ENCODE measurements at regions not wholly inside any gene's neighbourhood (a gene's known extent, or its start where the extent isn't known, plus 50 kb on each side); places are given as distances from the start of the nearest gene placed in this dataset.

DNA sequence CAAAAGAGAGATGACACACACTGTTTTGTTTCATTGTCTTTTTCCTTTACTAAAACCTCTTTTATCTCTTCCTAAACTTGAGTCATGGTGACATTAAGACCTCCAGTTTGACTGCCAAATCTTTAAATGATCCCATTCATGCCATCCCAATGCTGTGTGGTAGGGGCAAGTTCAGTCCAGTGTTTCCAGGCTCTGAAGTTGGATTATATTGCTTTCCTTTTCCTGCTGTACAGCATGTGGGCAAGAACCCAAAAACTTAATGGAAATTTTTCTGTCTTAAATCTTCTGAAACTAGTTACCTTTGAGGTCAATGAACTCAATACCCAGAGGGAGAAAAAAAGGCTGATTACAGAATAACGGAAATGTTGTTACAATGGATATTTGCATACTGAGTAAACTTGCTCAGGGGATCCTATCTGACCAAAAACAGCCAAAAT lies 187.1 kb upstream of the FAR2 start:
- Histone ChIP-seq H3K9ac (ENCODE audit: low read depth in 1 of 2, low read length in 2 of 2) (no peak overlapping the region), H3K27me3 (ENCODE audit: control insufficient read depth in 2 of 2, insufficient read depth in 2 of 2, low read length in 2 of 2) (no peaks in the 10 kb centered on the region)

DNA sequence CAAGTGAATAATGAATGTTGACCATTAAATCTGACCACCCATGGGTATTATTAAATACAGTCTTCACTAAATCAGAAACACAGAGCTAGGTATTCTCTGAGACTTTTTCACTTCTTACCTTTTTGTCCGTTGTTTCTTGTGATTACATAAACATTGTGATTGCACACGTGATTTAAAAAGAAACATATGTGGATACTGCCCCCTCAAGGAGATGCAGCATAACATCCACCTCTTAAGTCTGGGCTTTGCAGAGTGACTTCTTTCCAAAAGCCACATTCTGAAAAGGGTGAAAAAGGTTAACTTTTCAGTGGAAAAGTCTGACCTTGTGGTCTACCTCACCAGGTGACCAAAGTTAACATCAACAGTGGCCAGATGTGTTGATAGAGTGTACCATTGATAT lies 185.5 kb upstream of the FAR2 start:
- Histone ChIP-seq H3K9me3 (ENCODE audit: control insufficient read depth in 2 of 2, low read length in 2 of 2) (no peaks in the 10 kb centered on the region), H3K4me3 (ENCODE audit: low read length in 2 of 2) (no peak overlapping the region), H3K36me3 (ENCODE audit: control insufficient read depth in 2 of 2, insufficient read depth in 2 of 2, low read length in 2 of 2) (no peaks in the 10 kb centered on the region), H3K9ac (ENCODE audit: low read depth in 1 of 2, low read length in 2 of 2) (no peak overlapping the region), H3K27me3 (ENCODE audit: control insufficient read depth in 2 of 2, insufficient read depth in 2 of 2, low read length in 2 of 2) (no peaks in the 10 kb centered on the region), H3K4me1 (ENCODE audit: control insufficient read depth in 2 of 2, insufficient read depth in 2 of 2, low read length in 2 of 2) (no peaks in the 10 kb centered on the region), H3K27ac (ENCODE audit: low read depth in 2 of 2, low read length in 2 of 2) (no peak overlapping the region)

More for the DNA sequence above, 187.1 kb upstream of the FAR2 start:
- Histone ChIP-seq H3K4me1 (ENCODE audit: control insufficient read depth in 2 of 2, insufficient read depth in 2 of 2, low read length in 2 of 2) (no peaks in the 10 kb centered on the region), H3K9me3 (ENCODE audit: control insufficient read depth in 2 of 2, low read length in 2 of 2) (no peaks in the 10 kb centered on the region), H3K4me3 (ENCODE audit: low read length in 2 of 2) (no peak overlapping the region), H3K36me3 (ENCODE audit: control insufficient read depth in 2 of 2, insufficient read depth in 2 of 2, low read length in 2 of 2) (no peaks in the 10 kb centered on the region), H3K27ac (ENCODE audit: low read depth in 2 of 2, low read length in 2 of 2) (no peak overlapping the region)

DNA sequence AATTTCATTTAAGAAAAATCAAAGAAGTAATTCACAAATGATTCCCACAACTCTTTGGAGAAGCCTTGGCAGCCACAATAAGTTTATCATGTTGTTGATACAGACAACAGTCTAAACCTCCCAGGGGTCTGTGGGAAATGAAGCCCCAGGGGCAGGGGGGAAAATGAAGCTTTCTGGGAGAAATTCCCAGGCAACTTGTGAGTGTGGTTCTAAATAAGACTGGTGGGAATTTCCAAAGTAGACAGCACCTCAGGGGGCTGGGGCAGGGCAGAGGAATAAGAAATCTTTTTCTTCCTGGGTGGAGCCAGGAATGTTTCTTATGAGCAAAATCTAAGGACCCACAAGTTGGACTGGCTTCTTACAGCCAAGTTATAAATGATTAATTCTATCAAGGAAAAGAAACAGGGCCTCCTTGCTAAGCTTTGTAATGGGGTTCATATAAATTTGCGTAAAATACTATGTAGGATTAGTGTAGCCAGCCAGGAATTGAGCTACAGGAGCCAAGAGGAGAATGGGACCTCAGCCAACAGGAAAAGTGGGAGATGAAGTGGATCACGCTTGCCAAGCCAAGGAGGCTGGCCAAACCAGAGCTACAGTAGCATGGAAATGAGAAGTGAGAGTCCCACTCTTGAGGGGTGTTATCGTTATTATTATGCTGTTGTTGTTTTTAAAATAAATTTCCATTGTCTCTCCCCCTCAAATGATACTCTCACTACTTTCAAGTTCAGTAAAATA lies 182.9 kb upstream of the FAR2 start:
- H3K4me1 ChIP-seq (ENCODE audit: control insufficient read depth in 2 of 2, insufficient read depth in 2 of 2, low read length in 2 of 2): no peaks in the 10 kb centered on the region
- H3K36me3 ChIP-seq (ENCODE audit: control insufficient read depth in 2 of 2, insufficient read depth in 2 of 2, low read length in 2 of 2): no peaks in the 10 kb centered on the region
- H3K27ac ChIP-seq (ENCODE audit: low read depth in 2 of 2, low read length in 2 of 2): no peak overlapping the region
- H3K9ac ChIP-seq (ENCODE audit: low read depth in 1 of 2, low read length in 2 of 2): no peak overlapping the region
- H3K9me3 ChIP-seq (ENCODE audit: control insufficient read depth in 2 of 2, low read length in 2 of 2): no peaks in the 10 kb centered on the region
- H3K4me3 ChIP-seq (ENCODE audit: low read length in 2 of 2): no peak overlapping the region
- H3K27me3 ChIP-seq (ENCODE audit: control insufficient read depth in 2 of 2, insufficient read depth in 2 of 2, low read length in 2 of 2): no peaks in the 10 kb centered on the region

DNA sequence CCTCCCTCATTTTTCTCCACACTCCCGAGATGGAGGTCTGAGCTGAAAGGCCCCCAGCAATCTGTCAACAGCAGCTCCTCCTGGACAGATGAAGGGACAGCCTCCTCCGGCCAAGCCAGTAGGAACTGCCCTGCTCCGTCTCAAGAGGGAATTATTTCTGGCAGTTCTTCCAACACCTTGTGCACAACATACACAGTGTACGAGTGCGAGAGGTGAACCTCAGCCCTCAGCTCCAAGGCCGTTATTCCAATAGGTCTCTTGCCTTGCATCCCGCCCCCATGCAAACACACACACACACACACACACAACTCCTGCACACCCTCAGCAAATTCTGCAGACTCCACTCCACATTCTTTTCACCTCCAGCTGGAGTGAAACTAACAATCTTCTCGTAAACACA lies 181.7 kb upstream of the FAR2 start:
- no peak overlapping the region for H3K9ac ChIP-seq (ENCODE audit: low read depth in 1 of 2, low read length in 2 of 2)
- H3K36me3 ChIP-seq (ENCODE audit: control insufficient read depth in 2 of 2, insufficient read depth in 2 of 2, low read length in 2 of 2): no peaks in the 10 kb centered on the region
- H3K27ac ChIP-seq (ENCODE audit: low read depth in 2 of 2, low read length in 2 of 2): no peak overlapping the region
- H3K4me3 ChIP-seq (ENCODE audit: low read length in 2 of 2): no peak overlapping the region
- no peaks in the 10 kb centered on the region for H3K4me1 ChIP-seq (ENCODE audit: control insufficient read depth in 2 of 2, insufficient read depth in 2 of 2, low read length in 2 of 2)
- H3K9me3 ChIP-seq (ENCODE audit: control insufficient read depth in 2 of 2, low read length in 2 of 2): no peaks in the 10 kb centered on the region
- no peaks in the 10 kb centered on the region for H3K27me3 ChIP-seq (ENCODE audit: control insufficient read depth in 2 of 2, insufficient read depth in 2 of 2, low read length in 2 of 2)

DNA sequence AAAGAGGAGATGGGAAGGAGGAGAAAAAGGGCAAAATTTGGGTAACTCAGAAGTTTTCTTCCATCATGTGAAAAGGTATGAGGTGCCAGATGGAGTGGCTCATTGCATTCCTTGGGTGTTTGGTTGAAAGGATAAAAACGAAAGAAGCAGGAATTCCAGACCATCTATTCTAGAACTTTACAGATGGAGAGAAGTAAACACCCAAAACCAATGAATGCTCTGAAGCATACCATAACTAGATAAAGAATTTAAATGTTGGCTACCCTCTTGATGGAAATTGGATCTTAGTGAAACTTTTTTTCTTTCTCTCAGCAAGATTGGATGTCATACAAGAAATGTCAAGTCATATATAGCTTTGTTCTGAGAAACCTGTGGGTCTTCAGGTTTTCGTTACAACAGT lies 175.6 kb upstream of the FAR2 start:
- no peaks in the 10 kb centered on the region for H3K36me3 ChIP-seq (ENCODE audit: control insufficient read depth in 2 of 2, insufficient read depth in 2 of 2, low read length in 2 of 2)
- no peaks in the 10 kb centered on the region for H3K9me3 ChIP-seq (ENCODE audit: control insufficient read depth in 2 of 2, low read length in 2 of 2)
- H3K4me3 ChIP-seq (ENCODE audit: low read length in 2 of 2): no peak overlapping the region

DNA sequence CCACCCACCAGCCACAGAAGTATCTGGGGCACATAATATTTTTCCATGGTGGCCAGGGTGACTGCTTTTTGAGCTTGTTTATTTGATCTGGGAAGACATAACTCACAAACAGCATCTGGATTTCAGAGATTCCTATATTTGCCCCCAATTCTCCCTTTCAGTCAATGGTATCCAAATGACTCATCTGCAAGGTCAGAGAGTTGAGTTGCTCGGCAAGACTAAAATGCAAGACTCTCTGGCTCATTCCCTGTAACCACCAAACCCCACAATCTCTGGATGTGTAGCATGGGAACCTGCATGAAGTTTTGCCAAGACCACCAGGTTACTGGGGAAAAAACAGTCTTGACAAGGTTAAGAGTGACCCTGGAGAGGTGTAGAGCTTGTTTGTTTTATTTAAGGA lies 174.9 kb upstream of the FAR2 start:
- Histone ChIP-seq H3K9ac (ENCODE audit: low read depth in 1 of 2, low read length in 2 of 2) (no peak overlapping the region), H3K4me3 (ENCODE audit: low read length in 2 of 2) (no peak overlapping the region), H3K36me3 (ENCODE audit: control insufficient read depth in 2 of 2, insufficient read depth in 2 of 2, low read length in 2 of 2) (no peaks in the 10 kb centered on the region), H3K27me3 (ENCODE audit: control insufficient read depth in 2 of 2, insufficient read depth in 2 of 2, low read length in 2 of 2) (no peaks in the 10 kb centered on the region), H3K9me3 (ENCODE audit: control insufficient read depth in 2 of 2, low read length in 2 of 2) (no peaks in the 10 kb centered on the region), H3K4me1 (ENCODE audit: control insufficient read depth in 2 of 2, insufficient read depth in 2 of 2, low read length in 2 of 2) (no peaks in the 10 kb centered on the region), H3K27ac (ENCODE audit: low read depth in 2 of 2, low read length in 2 of 2) (no peak overlapping the region)

More for the DNA sequence above, 175.6 kb upstream of the FAR2 start:
- no peak overlapping the region for H3K27ac ChIP-seq (ENCODE audit: low read depth in 2 of 2, low read length in 2 of 2)
- H3K4me1 ChIP-seq (ENCODE audit: control insufficient read depth in 2 of 2, insufficient read depth in 2 of 2, low read length in 2 of 2): no peaks in the 10 kb centered on the region
- H3K9ac ChIP-seq (ENCODE audit: low read depth in 1 of 2, low read length in 2 of 2): no peak overlapping the region
- no peaks in the 10 kb centered on the region for H3K27me3 ChIP-seq (ENCODE audit: control insufficient read depth in 2 of 2, insufficient read depth in 2 of 2, low read length in 2 of 2)

DNA sequence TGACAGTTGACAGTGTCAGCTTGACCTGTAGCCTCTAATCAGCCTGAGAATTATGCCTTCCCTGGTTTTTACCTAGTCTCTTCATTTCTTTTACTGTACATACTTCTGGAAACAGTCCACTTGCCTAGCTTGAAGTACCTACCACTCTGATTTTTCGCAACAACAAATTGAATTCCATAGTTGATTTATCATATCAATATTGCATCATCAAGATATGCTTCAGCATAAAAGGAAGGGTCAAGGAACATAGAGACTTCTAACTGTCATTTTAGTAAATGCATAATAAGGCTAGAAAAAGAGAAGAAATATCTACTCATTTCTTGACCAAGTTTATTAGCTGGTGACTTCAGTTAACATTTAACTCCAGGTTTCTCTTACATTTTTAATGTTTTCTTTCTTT lies 174.2 kb upstream of the FAR2 start:
- no peak overlapping the region for H3K27ac ChIP-seq (ENCODE audit: low read depth in 2 of 2, low read length in 2 of 2)
- H3K27me3 ChIP-seq (ENCODE audit: control insufficient read depth in 2 of 2, insufficient read depth in 2 of 2, low read length in 2 of 2): no peaks in the 10 kb centered on the region
- H3K4me1 ChIP-seq (ENCODE audit: control insufficient read depth in 2 of 2, insufficient read depth in 2 of 2, low read length in 2 of 2): no peaks in the 10 kb centered on the region
- H3K9ac ChIP-seq (ENCODE audit: low read depth in 1 of 2, low read length in 2 of 2): no peak overlapping the region
- H3K36me3 ChIP-seq (ENCODE audit: control insufficient read depth in 2 of 2, insufficient read depth in 2 of 2, low read length in 2 of 2): no peaks in the 10 kb centered on the region
- H3K4me3 ChIP-seq (ENCODE audit: low read length in 2 of 2): no peak overlapping the region
- H3K9me3 ChIP-seq (ENCODE audit: control insufficient read depth in 2 of 2, low read length in 2 of 2): no peaks in the 10 kb centered on the region

DNA sequence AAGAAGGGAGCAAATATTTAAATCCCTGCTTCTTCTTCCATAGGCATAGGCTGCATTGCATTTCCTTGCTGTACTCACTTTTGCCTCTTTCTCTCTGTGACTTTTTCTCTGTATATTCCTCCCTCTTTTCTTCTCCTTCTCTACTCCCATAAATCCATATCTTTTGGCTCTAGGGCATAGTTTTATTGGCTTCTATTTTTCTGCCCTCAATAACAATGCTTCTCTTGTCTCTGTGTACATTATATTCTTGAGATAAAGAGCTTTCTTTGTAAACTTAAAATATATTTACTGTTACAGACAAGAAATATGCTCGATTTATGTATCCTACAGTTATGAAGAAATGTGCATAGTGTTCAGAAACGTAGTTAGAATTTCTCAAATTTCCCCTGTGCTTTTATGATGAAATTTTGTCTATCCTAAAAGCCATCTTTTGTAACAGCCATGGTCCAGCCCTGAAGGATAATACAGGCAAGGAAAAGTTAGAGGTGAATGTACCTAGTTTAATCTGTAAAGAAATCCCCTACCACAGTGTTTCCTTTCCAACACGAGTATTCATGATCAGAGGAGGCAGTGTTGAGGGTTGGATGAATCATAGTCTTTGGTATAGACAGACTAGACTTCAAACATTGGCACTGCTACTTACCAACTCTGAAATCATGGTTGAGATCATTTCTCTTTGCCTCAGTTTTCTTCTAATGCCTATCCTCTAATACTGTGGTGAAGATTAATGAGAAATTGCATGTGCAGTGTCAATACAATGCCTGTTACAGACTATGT lies 173.3 kb upstream of the FAR2 start:
- H3K9ac ChIP-seq (ENCODE audit: low read depth in 1 of 2, low read length in 2 of 2): no peak overlapping the region
- no peak overlapping the region for H3K4me3 ChIP-seq (ENCODE audit: low read length in 2 of 2)
- no peaks in the 10 kb centered on the region for H3K27me3 ChIP-seq (ENCODE audit: control insufficient read depth in 2 of 2, insufficient read depth in 2 of 2, low read length in 2 of 2)
- H3K27ac ChIP-seq (ENCODE audit: low read depth in 2 of 2, low read length in 2 of 2): no peak overlapping the region
- no peaks in the 10 kb centered on the region for H3K4me1 ChIP-seq (ENCODE audit: control insufficient read depth in 2 of 2, insufficient read depth in 2 of 2, low read length in 2 of 2)
- no peaks in the 10 kb centered on the region for H3K9me3 ChIP-seq (ENCODE audit: control insufficient read depth in 2 of 2, low read length in 2 of 2)
- no peaks in the 10 kb centered on the region for H3K36me3 ChIP-seq (ENCODE audit: control insufficient read depth in 2 of 2, insufficient read depth in 2 of 2, low read length in 2 of 2)

DNA sequence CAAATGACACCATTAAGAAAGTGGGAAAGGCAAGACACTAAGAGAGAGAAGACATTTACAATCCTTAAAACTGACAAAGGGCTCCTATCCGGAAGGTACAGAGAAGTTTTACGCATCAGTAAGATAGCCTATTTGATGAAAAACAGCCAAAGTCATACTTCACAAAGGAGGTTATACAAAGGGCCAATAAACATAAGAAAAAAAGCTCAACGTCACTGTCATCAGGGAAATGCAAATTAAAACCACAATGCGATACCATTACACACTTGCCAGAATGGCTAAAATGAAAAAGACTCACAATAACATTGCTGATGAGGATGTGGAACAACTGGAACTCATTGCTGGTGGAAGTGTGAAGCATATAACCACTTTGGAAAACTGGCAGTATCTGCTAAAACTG lies 168.6 kb upstream of the FAR2 start:
- Histone ChIP-seq H3K4me1 (ENCODE audit: control insufficient read depth in 2 of 2, insufficient read depth in 2 of 2, low read length in 2 of 2) (no peaks in the 10 kb centered on the region), H3K4me3 (ENCODE audit: low read length in 2 of 2) (no peak overlapping the region), H3K27me3 (ENCODE audit: control insufficient read depth in 2 of 2, insufficient read depth in 2 of 2, low read length in 2 of 2) (no peaks in the 10 kb centered on the region), H3K36me3 (ENCODE audit: control insufficient read depth in 2 of 2, insufficient read depth in 2 of 2, low read length in 2 of 2) (no peaks in the 10 kb centered on the region), H3K27ac (ENCODE audit: low read depth in 2 of 2, low read length in 2 of 2) (no peak overlapping the region), H3K9me3 (ENCODE audit: control insufficient read depth in 2 of 2, low read length in 2 of 2) (no peaks in the 10 kb centered on the region), H3K9ac (ENCODE audit: low read depth in 1 of 2, low read length in 2 of 2) (no peak overlapping the region)

DNA sequence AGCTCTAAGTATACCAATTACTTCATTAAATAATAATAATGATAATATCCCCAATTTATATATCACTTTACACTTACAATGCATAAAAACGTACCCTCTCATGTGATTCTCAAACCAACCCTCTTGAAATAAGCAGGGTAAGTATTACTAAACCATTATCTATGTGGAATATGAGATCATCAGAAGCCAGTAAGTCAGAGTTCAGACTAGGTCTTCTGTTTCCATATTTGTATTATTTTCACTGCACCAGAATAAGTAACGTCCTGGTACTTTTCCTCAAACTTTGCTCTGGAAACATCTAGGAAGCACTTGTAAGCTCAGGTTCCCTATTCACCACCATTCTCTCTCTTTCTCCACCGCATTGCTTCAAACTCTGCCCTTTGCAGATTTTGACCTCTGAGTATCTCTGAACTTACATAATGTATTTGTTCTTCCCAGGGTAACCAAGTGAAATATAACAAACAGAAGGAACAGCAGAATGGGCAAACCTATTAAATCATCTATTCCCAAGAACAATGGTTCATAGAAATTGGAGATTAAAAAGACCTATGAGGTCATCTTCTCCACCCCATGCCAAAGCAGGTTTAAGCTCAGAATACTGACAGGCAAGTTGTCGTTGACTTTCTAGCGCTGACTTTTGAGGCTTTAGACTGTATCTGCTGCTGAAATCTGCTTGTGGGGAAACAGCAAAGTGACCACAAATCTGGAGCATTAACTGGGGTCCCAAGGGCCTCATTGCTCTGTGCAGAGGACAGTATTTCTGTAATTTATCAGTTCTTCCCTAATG lies 161.3 kb upstream of the FAR2 start:
- Histone ChIP-seq H3K27me3 (ENCODE audit: control insufficient read depth in 2 of 2, insufficient read depth in 2 of 2, low read length in 2 of 2) (no peaks in the 10 kb centered on the region), H3K27ac (ENCODE audit: low read depth in 2 of 2, low read length in 2 of 2) (no peak overlapping the region), H3K4me3 (ENCODE audit: low read length in 2 of 2) (no peak overlapping the region), H3K36me3 (ENCODE audit: control insufficient read depth in 2 of 2, insufficient read depth in 2 of 2, low read length in 2 of 2) (no peaks in the 10 kb centered on the region), H3K4me1 (ENCODE audit: control insufficient read depth in 2 of 2, insufficient read depth in 2 of 2, low read length in 2 of 2) (no peaks in the 10 kb centered on the region), H3K9me3 (ENCODE audit: control insufficient read depth in 2 of 2, low read length in 2 of 2) (no peaks in the 10 kb centered on the region), H3K9ac (ENCODE audit: low read depth in 1 of 2, low read length in 2 of 2) (no peak overlapping the region)
